ENCODE measurements at regions not wholly inside any gene's neighbourhood (a gene's known extent, or its start where the extent isn't known, plus 50 kb on each side); places are given as distances from the start of the nearest gene placed in this dataset.

- no peak overlapping the region for H3K4me3 ChIP-seq (ENCODE audit: low read depth, low read length)
- TF ChIP-seq CTCF (IDR thresholded peaks at IDR 0.05; ENCODE audit: low read depth, low read length): no peak
Observed at GRCh38 chr22:34429314-34429713, 509.0 kb upstream of the LARGE1 start.

GRCh38 chr22:34430386-34430785 lies 510.1 kb upstream of the LARGE1 start:
- no peak for TF ChIP-seq CTCF (IDR thresholded peaks at IDR 0.05; ENCODE audit: low read depth, low read length)
- no peak overlapping the region for H3K4me3 ChIP-seq (ENCODE audit: low read depth, low read length)

GRCh38 chr22:34434371-34434770 lies 514.1 kb upstream of the LARGE1 start:
- TF ChIP-seq CTCF (IDR thresholded peaks at IDR 0.05; ENCODE audit: low read depth, low read length): no peak
- H3K4me3 ChIP-seq (ENCODE audit: low read depth, low read length): no peak overlapping the region

GRCh38 chr22:34437140-34437539 lies 516.9 kb upstream of the LARGE1 start:
- H3K4me3 ChIP-seq (ENCODE audit: low read depth, low read length): no peak overlapping the region
- no peak for TF ChIP-seq CTCF (IDR thresholded peaks at IDR 0.05; ENCODE audit: low read depth, low read length)

GRCh38 chr22:34454598-34454997 lies 534.3 kb upstream of the LARGE1 start:
- no peak overlapping the region for H3K4me3 ChIP-seq (ENCODE audit: low read depth, low read length)
- no peak for TF ChIP-seq CTCF (IDR thresholded peaks at IDR 0.05; ENCODE audit: low read depth, low read length)

GRCh38 chr22:34462795-34463194 lies 542.5 kb upstream of the LARGE1 start:
- no peak overlapping the region for H3K4me3 ChIP-seq (ENCODE audit: low read depth, low read length)
- TF ChIP-seq CTCF (IDR thresholded peaks at IDR 0.05; ENCODE audit: low read depth, low read length): no peak

- TF ChIP-seq CTCF (IDR thresholded peaks at IDR 0.05; ENCODE audit: low read depth, low read length): no peak
- no peak overlapping the region for H3K4me3 ChIP-seq (ENCODE audit: low read depth, low read length)
Observed at GRCh38 chr22:34475886-34476285, 555.6 kb upstream of the LARGE1 start.
